ENCODE measurements at regions not wholly inside any gene's neighbourhood (a gene's known extent, or its start where the extent isn't known, plus 50 kb on each side); places are given as distances from the start of the nearest gene placed in this dataset.

GRCh38 chr15:98331676-98332075 lies 316.7 kb upstream of the IGF1R start:
- CTCF ChIA-PET, result interaction anchor here (0.5 to 1.4 kb wide), 3 partner anchors 16 to 341 kb away, joined by 3 to 4 read pairs (median 3); no protein-coding TSS in a partner anchor
- peaks cover 36% of the 10 kb centered on the region for H3K27me3 Mint-ChIP-seq (ENCODE audit: insufficient read depth, unreplicated experiment)
- no TSS peak for BruUV-seq (replicated peaks)

GRCh38 chr15:98333251-98333650 lies 315.1 kb upstream of the IGF1R start:
- Mint-ChIP-seq H3K27me3 (ENCODE audit: insufficient read depth, unreplicated experiment) (peaks cover 36% of the 10 kb centered on the region), H3K9me3 (ENCODE audit: unreplicated experiment) (no peaks in the 10 kb centered on the region), H3K36me3 (ENCODE audit: insufficient read depth, unreplicated experiment) (no peaks in the 10 kb centered on the region), H3K4me3 (ENCODE audit: unreplicated experiment) (no peak overlapping the region), H3K27ac (ENCODE audit: low read depth, unreplicated experiment) (no peak overlapping the region), H3K4me1 (ENCODE audit: insufficient read depth, unreplicated experiment) (no peaks in the 10 kb centered on the region)
- intact Hi-C loops (cut with micrococcal nuclease), result no loop called here
- no peak for DNase-seq (ENCODE audit: unreplicated experiment)
- no peak for TF ChIP-seq CTCF (IDR thresholded peaks at IDR 0.05; ENCODE audit: unreplicated experiment)
- POLR2A ChIA-PET, result interaction anchor here (1.0 to 1.3 kb wide), 2 partner anchors 11 to 19 kb away, joined by 3 to 4 read pairs; no protein-coding TSS in a partner anchor
- CTCF ChIA-PET, result interaction anchor here (1.2 to 1.7 kb wide), 4 partner anchors 15 to 97 kb away, joined by 3 to 6 read pairs (median 4); no protein-coding TSS in a partner anchor
- no TSS peak for BruUV-seq (replicated peaks)

More at GRCh38 chr15:98331676-98332075, 316.7 kb upstream of the IGF1R start:
- Mint-ChIP-seq H3K36me3 (ENCODE audit: insufficient read depth, unreplicated experiment) (no peaks in the 10 kb centered on the region), H3K9me3 (ENCODE audit: unreplicated experiment) (no peaks in the 10 kb centered on the region), H3K4me3 (ENCODE audit: unreplicated experiment) (no peak overlapping the region), H3K27ac (ENCODE audit: low read depth, unreplicated experiment) (no peak overlapping the region), H3K4me1 (ENCODE audit: insufficient read depth, unreplicated experiment) (no peaks in the 10 kb centered on the region)
- intact Hi-C loops (cut with micrococcal nuclease), result no loop called here
- TF ChIP-seq CTCF (IDR thresholded peaks at IDR 0.05; ENCODE audit: unreplicated experiment), result no peak
- DNase-seq (ENCODE audit: unreplicated experiment), result no peak
- POLR2A ChIA-PET, result no interaction called here

GRCh38 chr15:98342911-98343310 lies 305.4 kb upstream of the IGF1R start:
- Mint-ChIP-seq H3K4me1 (ENCODE audit: insufficient read depth, unreplicated experiment) (no peaks in the 10 kb centered on the region), H3K36me3 (ENCODE audit: insufficient read depth, unreplicated experiment) (no peaks in the 10 kb centered on the region), H3K9me3 (ENCODE audit: unreplicated experiment) (no peaks in the 10 kb centered on the region), H3K4me3 (ENCODE audit: unreplicated experiment) (no peak overlapping the region), H3K27ac (ENCODE audit: low read depth, unreplicated experiment) (no peak overlapping the region), H3K27me3 (ENCODE audit: insufficient read depth, unreplicated experiment) (peaks cover 21% of the 10 kb centered on the region)
- intact Hi-C loops (cut with micrococcal nuclease), result no loop called here
- ChIA-PET POLR2A (interaction anchor here (0.7 kb wide), 1 partner anchor 8 kb away, joined by 3 read pairs; no protein-coding TSS in a partner anchor), CTCF (interaction anchor here (0.8 to 1.7 kb wide), 2 partner anchors 16 to 31 kb away, joined by 3 to 5 read pairs; no protein-coding TSS in a partner anchor)
- no peak for TF ChIP-seq CTCF (IDR thresholded peaks at IDR 0.05; ENCODE audit: unreplicated experiment)
- no peak for DNase-seq (ENCODE audit: unreplicated experiment)
- no TSS peak for BruUV-seq (replicated peaks)

- no peaks in the 10 kb centered on the region for H3K9me3 Mint-ChIP-seq (ENCODE audit: unreplicated experiment)
- TF ChIP-seq CTCF (IDR thresholded peaks at IDR 0.05; ENCODE audit: unreplicated experiment), result no peak
- no peaks in the 10 kb centered on the region for H3K36me3 Mint-ChIP-seq (ENCODE audit: insufficient read depth, unreplicated experiment)
- intact Hi-C loops (cut with micrococcal nuclease), result no loop called here
- H3K27me3 Mint-ChIP-seq (ENCODE audit: insufficient read depth, unreplicated experiment), result peaks cover 29% of the 10 kb centered on the region
- CTCF ChIA-PET, result interaction anchor here (0.6 to 1.7 kb wide), 4 partner anchors 33 to 164 kb away, joined by 3 to 5 read pairs (median 3); no protein-coding TSS in a partner anchor
- BruUV-seq (replicated peaks), result no TSS peak
- H3K4me1 Mint-ChIP-seq (ENCODE audit: insufficient read depth, unreplicated experiment), result no peaks in the 10 kb centered on the region
- no peak overlapping the region for H3K4me3 Mint-ChIP-seq (ENCODE audit: unreplicated experiment)
- no peak for DNase-seq (ENCODE audit: unreplicated experiment)
- POLR2A ChIA-PET, result interaction anchor here (1.4 kb wide), 1 partner anchor 18 kb away, joined by 5 read pairs; no protein-coding TSS in a partner anchor
- H3K27ac Mint-ChIP-seq (ENCODE audit: low read depth, unreplicated experiment), result no peak overlapping the region
Observed at GRCh38 chr15:98344591-98344990, 303.7 kb upstream of the IGF1R start.
